ENCODE measurements at regions not wholly inside any gene's neighbourhood (a gene's known extent, or its start where the extent isn't known, plus 50 kb on each side); places are given as distances from the start of the nearest gene placed in this dataset.

GRCh38 chr11:105230586-105230985, 91.0 kb upstream of the CARD18 start:
- ChIA-PET CTCF (no interaction called here), POLR2A (ENCODE audit: low non-redundant PET) (no interaction called here)
- H3K27me3 ChIP-seq (replicated peaks; ENCODE audit: insufficient read depth, low read depth, low read length, poor library complexity) = no peaks in the 10 kb centered on the region
- intact Hi-C loops (cut with micrococcal nuclease; ENCODE audit: unreplicated experiment) = no loop called here
- no peak overlapping the region for H3K4me3 ChIP-seq (ENCODE audit: low read depth, low read length, poor library complexity, severe bottlenecking)
- DNase-seq (ENCODE audit: low spot score) = peak; percentile 17
- H3K36me3 ChIP-seq (ENCODE audit: insufficient read depth, low read length, poor library complexity, severe bottlenecking) = no peaks in the 10 kb centered on the region
- H3K4me1 ChIP-seq (ENCODE audit: insufficient read depth, low read length, poor library complexity, severe bottlenecking) = no peaks in the 10 kb centered on the region
- no peaks in the 10 kb centered on the region for H3K9me3 ChIP-seq (ENCODE audit: low read depth, low read length, poor library complexity, severe bottlenecking)
- TF ChIP-seq CTCF (conservative IDR thresholded peaks at IDR 0.05; ENCODE audit: low read depth, low read length) = no peak
- no peak for TF ChIP-seq EZH2 (IDR thresholded peaks at IDR 0.05; ENCODE audit: borderline replicate concordance, low read depth, low read length, poor library complexity, severe bottlenecking)
- no peak overlapping the region for H3K27ac ChIP-seq (ENCODE audit: low read depth, low read length, poor library complexity, severe bottlenecking)
- BruUV-seq (replicated peaks) = no TSS peak

- Histone ChIP-seq H3K9me3 (ENCODE audit: low read depth, low read length, poor library complexity, severe bottlenecking) (no peaks in the 10 kb centered on the region), H3K27me3 (replicated peaks; ENCODE audit: insufficient read depth, low read depth, low read length, poor library complexity) (no peaks in the 10 kb centered on the region), H3K36me3 (ENCODE audit: insufficient read depth, low read length, poor library complexity, severe bottlenecking) (no peaks in the 10 kb centered on the region), H3K4me1 (ENCODE audit: insufficient read depth, low read length, poor library complexity, severe bottlenecking) (no peaks in the 10 kb centered on the region), H3K27ac (ENCODE audit: low read depth, low read length, poor library complexity, severe bottlenecking) (no peak overlapping the region), H3K4me3 (ENCODE audit: low read depth, low read length, poor library complexity, severe bottlenecking) (no peak overlapping the region)
- intact Hi-C loops (cut with micrococcal nuclease; ENCODE audit: unreplicated experiment) = no loop called here
- TF ChIP-seq EZH2 (IDR thresholded peaks at IDR 0.05; ENCODE audit: borderline replicate concordance, low read depth, low read length, poor library complexity, severe bottlenecking) (no peak), CTCF (conservative IDR thresholded peaks at IDR 0.05; ENCODE audit: low read depth, low read length) (no peak)
- POLR2A ChIA-PET (ENCODE audit: low non-redundant PET) = no interaction called here
- DNase-seq (ENCODE audit: low spot score) = no peak
- BruUV-seq (replicated peaks) = no TSS peak
- CTCF ChIA-PET = no interaction called here
These were observed 90.2 kb upstream of the CARD18 start for GRCh38 chr11:105229761-105230160.

GRCh38 chr11:105229257-105229656, 89.7 kb upstream of the CARD18 start:
- no peak for TF ChIP-seq CTCF (conservative IDR thresholded peaks at IDR 0.05; ENCODE audit: low read depth, low read length)
- no peak for TF ChIP-seq EZH2 (IDR thresholded peaks at IDR 0.05; ENCODE audit: borderline replicate concordance, low read depth, low read length, poor library complexity, severe bottlenecking)
- H3K4me1 ChIP-seq (ENCODE audit: insufficient read depth, low read length, poor library complexity, severe bottlenecking) = no peaks in the 10 kb centered on the region
- DNase-seq (ENCODE audit: low spot score) = no peak

More at GRCh38 chr11:105229257-105229656, 89.7 kb upstream of the CARD18 start:
- BruUV-seq (replicated peaks) = no TSS peak
- Histone ChIP-seq H3K27ac (ENCODE audit: low read depth, low read length, poor library complexity, severe bottlenecking) (no peak overlapping the region), H3K36me3 (ENCODE audit: insufficient read depth, low read length, poor library complexity, severe bottlenecking) (no peaks in the 10 kb centered on the region), H3K4me3 (ENCODE audit: low read depth, low read length, poor library complexity, severe bottlenecking) (no peak overlapping the region), H3K9me3 (ENCODE audit: low read depth, low read length, poor library complexity, severe bottlenecking) (no peaks in the 10 kb centered on the region), H3K27me3 (replicated peaks; ENCODE audit: insufficient read depth, low read depth, low read length, poor library complexity) (no peaks in the 10 kb centered on the region)
- POLR2A ChIA-PET (ENCODE audit: low non-redundant PET) = no interaction called here
- CTCF ChIA-PET = no interaction called here
- intact Hi-C loops (cut with micrococcal nuclease; ENCODE audit: unreplicated experiment) = no loop called here

Data from A673 (cell line).